GM23338 (cell line): ENCODE measurements at regions not wholly inside any gene's neighbourhood (a gene's known extent, or its start where the extent isn't known, plus 50 kb on each side); places are given as distances from the start of the nearest gene placed in this dataset.

Experiments used
- ATAC-seq: fragments of 200-7000 bp; cut with Tn5 transposase; 3 replicates; pipeline ENCODE4 v1.9.1; 2020
- DNase-seq: peaks from one replicate; pipeline ENCODE4 v3.0.0-alpha.2; 2015; ENCODE audit warnings: low spot score
- H2AFZ ChIP-seq: fragments of 200-600 bp; sonication (generic); 2 replicates; pipeline ENCODE4 v1.8.0; 2016; ENCODE audit warnings: antibody characterized with exemption, mild to moderate bottlenecking, moderate library complexity
- H3F3A ChIP-seq: fragments of 200-600 bp; sonication (generic); replicated peaks from 2 replicates; pipeline ENCODE4 v1.8.0; 2017; ENCODE audit warnings: antibody characterized with exemption, mixed run types, low read depth
- H3K27ac ChIP-seq: fragments of 200-600 bp; sonication (generic); 2 replicates; pipeline ENCODE4 v1.6.1; 2016; ENCODE audit warnings: low read depth
- H3K27me3 ChIP-seq: fragments of 200-600 bp; sonication (generic); 2 replicates; pipeline ENCODE4 v1.8.0; 2016; ENCODE audit warnings: mild to moderate bottlenecking, mixed run types, moderate library complexity; ENCODE audit not compliant: insufficient read depth
- H3K36me3 ChIP-seq: fragments of 200-600 bp; sonication (generic); 2 replicates; pipeline ENCODE4 v1.8.0; 2016; ENCODE audit warnings: mild to moderate bottlenecking; ENCODE audit not compliant: insufficient read depth
- H3K4me1 ChIP-seq: fragments of 200-600 bp; sonication (generic); 2 replicates; pipeline ENCODE4 v1.8.0; 2016; ENCODE audit warnings: mild to moderate bottlenecking, moderate library complexity; ENCODE audit not compliant: insufficient read depth
- H3K4me2 ChIP-seq: fragments of 200-600 bp; sonication (generic); 2 replicates; pipeline ENCODE4 v1.7.1; 2017; ENCODE audit warnings: mixed run types
- H3K4me3 ChIP-seq: fragments of 200-600 bp; sonication (generic); 2 replicates; pipeline ENCODE4 v1.6.1; 2016; ENCODE audit warnings: mixed run types
- H3K79me2 ChIP-seq: fragments of 200-600 bp; sonication (generic); replicated peaks from 2 replicates; pipeline ENCODE4 v1.8.0; 2017; ENCODE audit warnings: mild to moderate bottlenecking; ENCODE audit not compliant: insufficient read depth
- H3K9me2 ChIP-seq: fragments of 200-600 bp; sonication (generic); 2 replicates; pipeline ENCODE4 v1.8.0; 2017; ENCODE audit not compliant: insufficient read depth
- H4K20me1 ChIP-seq: fragments of 200-600 bp; sonication (generic); replicated peaks from 2 replicates; pipeline ENCODE4 v1.8.0; 2017; ENCODE audit warnings: mild to moderate bottlenecking; ENCODE audit not compliant: insufficient read depth
- H3K27ac Mint-ChIP-seq: 2 replicates; pipeline ENCODE4 v1.8.0; 2020; ENCODE audit warnings: inconsistent platforms, mild to moderate bottlenecking, moderate library complexity, mixed read lengths
- H3K27me3 Mint-ChIP-seq: 3 replicates; pipeline ENCODE4 v1.8.0; 2022; ENCODE audit warnings: low read depth, mild to moderate bottlenecking, moderate library complexity, mixed read lengths, inconsistent platforms; ENCODE audit not compliant: insufficient read depth, poor library complexity
- H3K36me3 Mint-ChIP-seq: 3 replicates; pipeline ENCODE4 v1.8.0; 2021; ENCODE audit warnings: low read depth, mild to moderate bottlenecking, inconsistent platforms, moderate library complexity, mixed read lengths
- H3K4me1 Mint-ChIP-seq: 3 replicates; pipeline ENCODE4 v1.8.0; 2020; ENCODE audit warnings: mild to moderate bottlenecking, inconsistent platforms, mixed read lengths
- H3K4me3 Mint-ChIP-seq: 3 replicates; pipeline ENCODE4 v1.8.0; 2021; ENCODE audit warnings: moderate library complexity, mild to moderate bottlenecking, inconsistent platforms, mixed read lengths
- H3K9me3 Mint-ChIP-seq: 3 replicates; pipeline ENCODE4 v1.8.0; 2020; ENCODE audit warnings: moderate library complexity, mild to moderate bottlenecking, inconsistent platforms, mixed read lengths
- NANOG ChIP-seq: IDR thresholded peaks from 2 replicates; pipeline ENCODE4 v1.6.1; 2016; ENCODE audit warnings: antibody characterized with exemption, borderline replicate concordance
- POLR2AphosphoS5 ChIP-seq: IDR thresholded peaks from 2 replicates; pipeline ENCODE4 v1.6.1; 2016; ENCODE audit warnings: antibody characterized with exemption, low read depth
- ZNF114 ChIP-seq: fragments of 250-450 bp; sonication (Bioruptor Pico); IDR thresholded peaks from 2 replicates; pipeline ENCODE4 v1.5.0; 2020; ENCODE audit warnings: mild to moderate bottlenecking, moderate library complexity
- ZNF331 ChIP-seq: fragments of 250-450 bp; sonication (Bioruptor Pico); IDR thresholded peaks from 2 replicates; pipeline ENCODE4 v1.5.0; 2020; ENCODE audit warnings: low read depth, mild to moderate bottlenecking, moderate library complexity
- TF ChIP-seq, protein P1 (sequence below): fragments of 250-450 bp; sonication (Bioruptor Pico); IDR thresholded peaks from 2 replicates; pipeline ENCODE4 v1.5.0; 2020; ENCODE audit warnings: mild to moderate bottlenecking, moderate library complexity
- TF ChIP-seq, protein P2 (sequence below): IDR thresholded peaks from one replicate; pipeline ENCODE4 v1.6.1; 2018; ENCODE audit warnings: antibody characterized with exemption; ENCODE audit not compliant: unreplicated experiment

DNA sequence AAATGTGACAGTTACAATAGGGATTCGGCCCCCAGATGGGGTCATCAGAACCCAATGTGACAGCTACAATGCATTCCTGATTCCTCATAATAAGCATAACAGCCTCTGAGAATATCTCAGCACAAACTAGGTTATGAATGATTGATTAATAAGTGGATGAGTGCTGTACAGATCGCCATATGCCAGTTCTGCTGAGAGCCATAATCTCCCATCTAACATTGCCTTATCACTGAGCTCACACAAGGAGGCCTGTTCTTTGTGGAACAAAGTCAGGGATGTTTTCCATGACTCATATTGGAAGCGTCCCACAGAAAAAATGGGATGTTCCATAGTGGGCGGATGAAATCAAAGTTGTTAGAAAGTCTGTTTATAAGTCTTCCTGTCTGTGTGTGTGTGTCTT, 89.6 kb downstream of the KIF4B start (continued):
- TF ChIP-seq, protein P1, sequence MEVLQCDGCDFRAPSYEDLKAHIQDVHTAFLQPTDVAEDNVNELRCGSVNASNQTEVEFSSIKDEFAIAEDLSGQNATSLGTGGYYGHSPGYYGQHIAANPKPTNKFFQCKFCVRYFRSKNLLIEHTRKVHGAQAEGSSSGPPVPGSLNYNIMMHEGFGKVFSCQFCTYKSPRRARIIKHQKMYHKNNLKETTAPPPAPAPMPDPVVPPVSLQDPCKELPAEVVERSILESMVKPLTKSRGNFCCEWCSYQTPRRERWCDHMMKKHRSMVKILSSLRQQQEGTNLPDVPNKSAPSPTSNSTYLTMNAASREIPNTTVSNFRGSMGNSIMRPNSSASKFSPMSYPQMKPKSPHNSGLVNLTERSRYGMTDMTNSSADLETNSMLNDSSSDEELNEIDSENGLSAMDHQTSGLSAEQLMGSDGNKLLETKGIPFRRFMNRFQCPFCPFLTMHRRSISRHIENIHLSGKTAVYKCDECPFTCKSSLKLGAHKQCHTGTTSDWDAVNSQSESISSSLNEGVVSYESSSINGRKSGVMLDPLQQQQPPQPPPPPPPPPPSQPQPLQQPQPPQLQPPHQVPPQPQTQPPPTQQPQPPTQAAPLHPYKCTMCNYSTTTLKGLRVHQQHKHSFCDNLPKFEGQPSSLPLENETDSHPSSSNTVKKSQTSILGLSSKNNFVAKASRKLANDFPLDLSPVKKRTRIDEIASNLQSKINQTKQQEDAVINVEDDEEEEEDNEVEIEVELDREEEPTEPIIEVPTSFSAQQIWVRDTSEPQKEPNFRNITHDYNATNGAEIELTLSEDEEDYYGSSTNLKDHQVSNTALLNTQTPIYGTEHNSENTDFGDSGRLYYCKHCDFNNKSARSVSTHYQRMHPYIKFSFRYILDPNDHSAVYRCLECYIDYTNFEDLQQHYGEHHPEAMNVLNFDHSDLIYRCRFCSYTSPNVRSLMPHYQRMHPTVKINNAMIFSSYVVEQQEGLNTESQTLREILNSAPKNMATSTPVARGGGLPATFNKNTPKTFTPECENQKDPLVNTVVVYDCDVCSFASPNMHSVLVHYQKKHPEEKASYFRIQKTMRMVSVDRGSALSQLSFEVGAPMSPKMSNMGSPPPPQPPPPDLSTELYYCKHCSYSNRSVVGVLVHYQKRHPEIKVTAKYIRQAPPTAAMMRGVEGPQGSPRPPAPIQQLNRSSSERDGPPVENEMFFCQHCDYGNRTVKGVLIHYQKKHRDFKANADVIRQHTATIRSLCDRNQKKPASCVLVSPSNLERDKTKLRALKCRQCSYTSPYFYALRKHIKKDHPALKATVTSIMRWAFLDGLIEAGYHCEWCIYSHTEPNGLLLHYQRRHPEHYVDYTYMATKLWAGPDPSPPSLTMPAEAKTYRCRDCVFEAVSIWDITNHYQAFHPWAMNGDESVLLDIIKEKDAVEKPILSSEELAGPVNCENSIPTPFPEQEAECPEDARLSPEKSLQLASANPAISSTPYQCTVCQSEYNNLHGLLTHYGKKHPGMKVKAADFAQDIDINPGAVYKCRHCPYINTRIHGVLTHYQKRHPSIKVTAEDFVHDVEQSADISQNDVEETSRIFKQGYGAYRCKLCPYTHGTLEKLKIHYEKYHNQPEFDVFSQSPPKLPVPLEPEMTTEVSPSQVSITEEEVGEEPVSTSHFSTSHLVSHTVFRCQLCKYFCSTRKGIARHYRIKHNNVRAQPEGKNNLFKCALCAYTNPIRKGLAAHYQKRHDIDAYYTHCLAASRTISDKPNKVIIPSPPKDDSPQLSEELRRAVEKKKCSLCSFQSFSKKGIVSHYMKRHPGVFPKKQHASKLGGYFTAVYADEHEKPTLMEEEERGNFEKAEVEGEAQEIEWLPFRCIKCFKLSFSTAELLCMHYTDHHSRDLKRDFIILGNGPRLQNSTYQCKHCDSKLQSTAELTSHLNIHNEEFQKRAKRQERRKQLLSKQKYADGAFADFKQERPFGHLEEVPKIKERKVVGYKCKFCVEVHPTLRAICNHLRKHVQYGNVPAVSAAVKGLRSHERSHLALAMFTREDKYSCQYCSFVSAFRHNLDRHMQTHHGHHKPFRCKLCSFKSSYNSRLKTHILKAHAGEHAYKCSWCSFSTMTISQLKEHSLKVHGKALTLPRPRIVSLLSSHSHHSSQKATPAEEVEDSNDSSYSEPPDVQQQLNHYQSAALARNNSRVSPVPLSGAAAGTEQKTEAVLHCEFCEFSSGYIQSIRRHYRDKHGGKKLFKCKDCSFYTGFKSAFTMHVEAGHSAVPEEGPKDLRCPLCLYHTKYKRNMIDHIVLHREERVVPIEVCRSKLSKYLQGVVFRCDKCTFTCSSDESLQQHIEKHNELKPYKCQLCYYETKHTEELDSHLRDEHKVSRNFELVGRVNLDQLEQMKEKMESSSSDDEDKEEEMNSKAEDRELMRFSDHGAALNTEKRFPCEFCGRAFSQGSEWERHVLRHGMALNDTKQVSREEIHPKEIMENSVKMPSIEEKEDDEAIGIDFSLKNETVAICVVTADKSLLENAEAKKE (CRISPR knock-in tag), result no peak
- TF ChIP-seq ZNF114 (CRISPR knock-in tag) (no peak), NANOG (no peak)
- TF ChIP-seq, protein P2, sequence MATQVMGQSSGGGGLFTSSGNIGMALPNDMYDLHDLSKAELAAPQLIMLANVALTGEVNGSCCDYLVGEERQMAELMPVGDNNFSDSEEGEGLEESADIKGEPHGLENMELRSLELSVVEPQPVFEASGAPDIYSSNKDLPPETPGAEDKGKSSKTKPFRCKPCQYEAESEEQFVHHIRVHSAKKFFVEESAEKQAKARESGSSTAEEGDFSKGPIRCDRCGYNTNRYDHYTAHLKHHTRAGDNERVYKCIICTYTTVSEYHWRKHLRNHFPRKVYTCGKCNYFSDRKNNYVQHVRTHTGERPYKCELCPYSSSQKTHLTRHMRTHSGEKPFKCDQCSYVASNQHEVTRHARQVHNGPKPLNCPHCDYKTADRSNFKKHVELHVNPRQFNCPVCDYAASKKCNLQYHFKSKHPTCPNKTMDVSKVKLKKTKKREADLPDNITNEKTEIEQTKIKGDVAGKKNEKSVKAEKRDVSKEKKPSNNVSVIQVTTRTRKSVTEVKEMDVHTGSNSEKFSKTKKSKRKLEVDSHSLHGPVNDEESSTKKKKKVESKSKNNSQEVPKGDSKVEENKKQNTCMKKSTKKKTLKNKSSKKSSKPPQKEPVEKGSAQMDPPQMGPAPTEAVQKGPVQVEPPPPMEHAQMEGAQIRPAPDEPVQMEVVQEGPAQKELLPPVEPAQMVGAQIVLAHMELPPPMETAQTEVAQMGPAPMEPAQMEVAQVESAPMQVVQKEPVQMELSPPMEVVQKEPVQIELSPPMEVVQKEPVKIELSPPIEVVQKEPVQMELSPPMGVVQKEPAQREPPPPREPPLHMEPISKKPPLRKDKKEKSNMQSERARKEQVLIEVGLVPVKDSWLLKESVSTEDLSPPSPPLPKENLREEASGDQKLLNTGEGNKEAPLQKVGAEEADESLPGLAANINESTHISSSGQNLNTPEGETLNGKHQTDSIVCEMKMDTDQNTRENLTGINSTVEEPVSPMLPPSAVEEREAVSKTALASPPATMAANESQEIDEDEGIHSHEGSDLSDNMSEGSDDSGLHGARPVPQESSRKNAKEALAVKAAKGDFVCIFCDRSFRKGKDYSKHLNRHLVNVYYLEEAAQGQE, result no peak

DNA sequence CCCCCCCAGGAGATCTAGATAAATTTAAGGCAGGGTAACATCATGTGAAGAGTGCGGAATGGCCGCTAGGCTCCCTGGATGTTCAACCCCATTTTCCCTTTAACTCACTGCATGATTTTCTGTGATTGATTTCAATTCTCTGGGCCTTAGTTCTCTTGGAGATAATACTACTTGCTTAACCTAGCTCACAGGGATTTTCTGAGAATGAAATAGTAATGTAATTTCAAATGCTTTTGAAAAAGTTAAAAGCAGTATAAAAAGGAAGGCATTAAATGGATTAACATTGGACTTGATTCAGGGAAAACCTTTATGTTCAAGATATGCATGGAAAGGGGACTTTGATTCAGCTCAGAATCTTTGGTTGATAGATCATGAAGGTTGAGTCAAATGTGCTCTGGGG, 90.9 kb downstream of the KIF4B start:
- no peak for DNase-seq
- no peak for ATAC-seq
- Mint-ChIP-seq H3K27ac (no peak overlapping the region), H3K36me3 (no peaks in the 10 kb centered on the region), H3K4me3 (no peak overlapping the region), H3K9me3 (no peaks in the 10 kb centered on the region), H3K27me3 (peaks cover 2% of the 10 kb centered on the region), H3K4me1 (no peaks in the 10 kb centered on the region)
- TF ChIP-seq ZNF331 (CRISPR knock-in tag) (no peak), POLR2AphosphoS5 (no peak)
- Histone ChIP-seq H3K27ac (no peak overlapping the region), H2AFZ (no peak overlapping the region), H4K20me1 (no peaks in the 10 kb centered on the region), H3K4me2 (no peak overlapping the region), H3K4me1 (no peaks in the 10 kb centered on the region), H3K36me3 (no peaks in the 10 kb centered on the region), H3K4me3 (no peak overlapping the region), H3F3A (no peaks in the 10 kb centered on the region), H3K27me3 (no peaks in the 10 kb centered on the region), H3K79me2 (no peaks in the 10 kb centered on the region), H3K9me2 (no peaks in the 10 kb centered on the region)
